ENCODE measurements at regions not wholly inside any gene's neighbourhood (a gene's known extent, or its start where the extent isn't known, plus 50 kb on each side); places are given as distances from the start of the nearest gene placed in this dataset.
"Not testable (repeated sequence)": the region's sequence is repeated elsewhere in the genome, so short reads cannot be mapped to it uniquely, and the experiment has no call there.

DNA sequence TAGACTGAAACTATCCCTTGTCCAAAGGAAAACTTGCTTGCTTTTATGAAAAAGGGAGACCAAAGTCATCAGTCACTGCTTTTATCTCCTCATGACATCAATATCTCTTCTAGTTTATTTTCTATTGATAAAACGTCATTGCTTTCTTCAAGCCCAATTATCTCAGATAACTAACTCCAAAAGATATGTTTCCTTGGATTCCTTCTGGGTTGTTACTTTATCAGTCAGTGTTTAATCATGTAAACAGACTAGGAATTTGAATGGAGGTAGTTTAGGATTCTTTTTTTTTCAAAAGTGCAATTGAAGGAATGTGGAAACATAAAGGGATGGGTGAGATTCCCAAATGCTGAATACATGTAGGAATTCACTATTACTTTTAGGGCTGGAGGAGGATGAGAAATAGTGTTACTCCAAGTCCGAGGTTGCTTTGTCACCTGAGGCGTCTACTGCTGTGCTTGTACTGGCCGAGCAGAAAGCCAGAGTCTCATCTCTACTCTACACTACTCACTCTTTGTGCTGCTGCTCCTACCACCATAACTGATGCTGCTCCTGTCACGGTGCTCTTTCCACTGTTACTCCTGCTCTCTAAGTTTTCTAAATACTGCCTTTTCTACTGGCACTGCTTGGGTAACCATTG lies 1697.1 kb upstream of the NUDT12 start:
- Histone ChIP-seq H3K36me3 (no peaks in the 10 kb centered on the region), H3K9me3 (replicated peaks) (no peaks in the 10 kb centered on the region), H3K27ac (no peak overlapping the region), H3K4me3 (no peak overlapping the region), H3K4me1 (no peaks in the 10 kb centered on the region), H3K27me3 (no peaks in the 10 kb centered on the region)
- DNase-seq: no peak

DNA sequence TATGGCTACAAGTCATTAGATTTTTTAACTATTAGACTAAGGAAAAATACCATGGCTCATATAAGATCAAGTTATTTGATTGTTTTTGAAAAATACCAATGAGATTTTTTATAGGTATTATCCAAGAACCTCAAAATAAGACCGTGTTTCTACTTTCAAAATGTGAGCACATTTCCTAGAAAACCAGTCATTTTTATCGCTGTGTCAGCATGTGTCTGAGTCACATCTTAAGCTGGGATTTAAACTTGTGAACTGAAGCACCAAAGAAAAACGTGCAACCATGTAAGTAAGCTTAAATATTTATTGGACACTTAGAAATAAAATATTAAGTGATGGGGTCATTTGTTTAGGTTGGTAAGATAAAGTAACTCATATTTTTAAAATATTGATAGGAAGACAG lies 1676.0 kb upstream of the NUDT12 start:
- no peaks in the 10 kb centered on the region for H3K36me3 ChIP-seq
- H3K9me3 ChIP-seq (replicated peaks): no peaks in the 10 kb centered on the region
- no peak overlapping the region for H3K27ac ChIP-seq
- no peak for DNase-seq
- no peaks in the 10 kb centered on the region for H3K27me3 ChIP-seq
- no peaks in the 10 kb centered on the region for H3K4me1 ChIP-seq
- H3K4me3 ChIP-seq: no peak overlapping the region

DNA sequence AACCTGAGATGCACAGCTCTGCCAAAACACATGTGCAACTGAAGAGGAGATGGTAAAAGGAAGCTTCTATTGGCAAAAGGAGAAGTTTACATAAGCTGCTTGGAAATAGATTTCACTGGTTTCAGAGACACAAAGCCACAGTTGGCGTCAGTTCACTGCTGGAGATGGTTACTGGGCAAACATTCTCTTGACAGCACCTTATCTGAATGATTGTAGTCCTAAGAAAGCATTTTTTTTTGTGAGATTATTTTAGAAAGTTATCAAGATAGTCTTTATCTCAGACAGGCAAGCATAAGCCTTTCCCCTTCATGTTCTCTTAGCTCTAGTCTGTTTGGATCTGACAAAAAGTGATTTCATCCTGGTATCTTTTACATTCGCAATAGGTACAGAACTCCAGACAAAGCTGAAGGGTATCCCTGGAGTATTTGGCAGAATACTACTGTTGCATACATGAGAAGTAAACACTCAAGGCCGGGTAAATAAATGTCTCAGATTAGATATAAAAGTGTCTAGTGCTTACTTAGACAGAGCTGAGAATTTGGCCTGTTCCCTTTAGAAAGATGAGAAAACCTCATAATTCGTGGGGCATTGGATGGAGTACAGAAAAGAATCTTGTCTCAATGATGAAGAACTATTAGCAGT lies 1668.0 kb upstream of the NUDT12 start:
- Histone ChIP-seq H3K9me3 (replicated peaks) (no peaks in the 10 kb centered on the region), H3K4me1 (no peaks in the 10 kb centered on the region), H3K27me3 (no peaks in the 10 kb centered on the region), H3K27ac (no peak overlapping the region), H3K36me3 (no peaks in the 10 kb centered on the region), H3K4me3 (no peak overlapping the region)
- no peak for DNase-seq

DNA sequence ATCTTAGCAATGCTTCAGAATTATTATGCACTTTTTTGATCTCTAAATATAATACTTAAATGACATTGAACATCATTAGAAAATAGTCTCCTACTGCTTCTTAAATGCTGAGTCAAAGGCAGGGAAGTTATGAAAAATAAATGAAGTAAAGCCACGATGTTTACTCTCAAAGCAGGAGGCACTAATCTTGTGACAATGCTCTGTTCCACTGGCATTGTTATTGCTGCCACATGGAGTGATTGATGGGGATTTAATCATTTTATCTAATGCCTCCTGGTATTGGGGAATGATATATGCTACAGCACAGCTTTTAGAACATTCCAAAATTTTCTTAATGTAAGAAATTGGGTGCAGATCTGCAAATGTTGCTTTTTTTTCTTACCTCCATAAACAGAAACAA lies 1655.4 kb upstream of the NUDT12 start:
- DNase-seq: no peak
- H3K9me3 ChIP-seq (replicated peaks): no peaks in the 10 kb centered on the region

DNA sequence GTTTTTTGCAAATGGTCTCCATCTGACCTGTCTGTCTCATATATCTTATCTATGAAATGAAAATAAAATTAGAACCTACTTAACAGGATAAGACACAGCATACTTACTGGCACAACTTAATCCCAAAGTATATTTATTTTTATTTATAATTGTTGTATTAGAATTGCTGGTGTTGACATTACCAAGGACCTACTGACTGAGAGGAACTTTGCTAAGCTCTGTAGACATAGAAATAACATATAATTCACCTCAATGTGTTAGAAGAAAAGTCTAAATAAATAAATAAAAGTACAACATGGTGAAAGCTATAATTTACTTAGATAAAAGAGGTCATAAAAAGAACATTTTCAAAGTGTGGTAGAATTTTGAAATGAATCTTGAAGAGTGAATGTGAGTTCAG lies 1650.5 kb upstream of the NUDT12 start:
- Histone ChIP-seq H3K36me3 (no peaks in the 10 kb centered on the region), H3K27ac (no peak overlapping the region), H3K27me3 (no peaks in the 10 kb centered on the region), H3K4me3 (no peak overlapping the region), H3K9me3 (replicated peaks) (no peaks in the 10 kb centered on the region), H3K4me1 (no peaks in the 10 kb centered on the region)
- no peak for DNase-seq

More for the DNA sequence above, 1655.4 kb upstream of the NUDT12 start:
- no peak overlapping the region for H3K4me3 ChIP-seq
- no peaks in the 10 kb centered on the region for H3K36me3 ChIP-seq
- H3K4me1 ChIP-seq: no peaks in the 10 kb centered on the region
- no peak overlapping the region for H3K27ac ChIP-seq
- H3K27me3 ChIP-seq: no peaks in the 10 kb centered on the region

DNA sequence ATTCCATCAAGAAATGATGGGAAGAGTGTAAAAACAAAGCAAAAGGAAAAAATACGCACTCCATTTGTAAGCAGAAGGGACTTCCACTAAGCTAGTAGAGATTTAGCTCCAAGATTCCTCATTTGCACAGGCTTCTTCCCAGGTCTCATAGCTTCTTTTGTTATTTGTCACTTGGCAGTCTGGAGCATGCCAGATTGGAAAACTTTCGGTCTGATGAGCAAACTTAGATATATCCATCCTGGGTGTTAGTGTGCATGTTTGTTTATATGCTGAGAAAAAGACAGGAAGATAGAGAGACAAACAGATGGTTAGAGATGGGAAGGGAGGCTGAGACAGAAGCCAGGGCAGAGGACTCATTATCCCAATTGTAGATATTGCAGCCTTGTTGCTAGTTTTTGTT lies 1644.5 kb upstream of the NUDT12 start:
- Histone ChIP-seq H3K4me1 (no peaks in the 10 kb centered on the region), H3K9me3 (replicated peaks) (no peaks in the 10 kb centered on the region; the same call in 1 of the 2 replicates), H3K36me3 (no peaks in the 10 kb centered on the region), H3K27me3 (no peaks in the 10 kb centered on the region; the same call in 1 of the 2 replicates), H3K27ac (no peak overlapping the region), H3K4me3 (no peak overlapping the region)
- DNase-seq: no peak

DNA sequence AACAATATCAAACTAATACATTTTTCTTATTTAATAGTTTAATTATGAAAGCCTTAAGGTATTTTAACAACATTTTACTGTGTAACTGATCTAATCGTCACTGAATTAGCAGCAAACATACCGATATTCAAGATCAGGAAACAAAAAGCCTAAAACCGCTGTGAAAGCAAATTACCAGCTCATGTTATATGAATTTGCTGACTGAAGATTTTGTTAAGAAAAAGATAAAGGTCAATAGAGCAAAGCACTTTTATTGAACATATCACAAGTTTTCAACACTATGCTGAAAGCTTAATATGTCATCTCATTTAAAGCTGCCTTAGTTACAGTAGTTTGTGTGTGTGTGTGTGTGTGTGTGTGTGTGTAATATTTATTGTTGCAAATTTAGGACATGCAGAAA lies 1634.9 kb upstream of the NUDT12 start:
- no peaks in the 10 kb centered on the region for H3K27me3 ChIP-seq
- H3K9me3 ChIP-seq (replicated peaks): no peaks in the 10 kb centered on the region
- H3K27ac ChIP-seq: no peak overlapping the region
- no peaks in the 10 kb centered on the region for H3K4me1 ChIP-seq
- no peak overlapping the region for H3K4me3 ChIP-seq
- H3K36me3 ChIP-seq: no peaks in the 10 kb centered on the region
- no peak for DNase-seq

DNA sequence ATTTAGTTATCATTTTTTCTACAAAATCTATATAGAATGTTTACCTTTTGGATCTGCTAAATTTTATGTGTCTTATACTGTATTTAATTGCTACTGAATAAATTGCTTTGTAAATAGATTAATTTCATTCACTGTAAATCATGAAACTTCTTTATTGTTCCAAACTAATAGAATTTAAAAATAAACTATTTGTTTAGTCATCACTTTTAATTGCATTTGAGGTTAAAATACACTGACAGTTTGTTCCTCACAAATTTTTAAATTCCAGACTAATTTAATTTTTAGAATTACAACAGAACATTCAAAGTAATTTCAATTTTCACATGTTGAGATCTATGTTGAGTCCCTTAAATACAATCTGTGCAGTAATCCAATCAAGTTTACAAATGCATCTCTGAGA lies 1633.2 kb upstream of the NUDT12 start:
- Histone ChIP-seq H3K4me3 (no peak overlapping the region), H3K27me3 (no peaks in the 10 kb centered on the region), H3K27ac (no peak overlapping the region), H3K4me1 (no peaks in the 10 kb centered on the region), H3K36me3 (no peaks in the 10 kb centered on the region), H3K9me3 (replicated peaks) (no peaks in the 10 kb centered on the region)
- no peak for DNase-seq

DNA sequence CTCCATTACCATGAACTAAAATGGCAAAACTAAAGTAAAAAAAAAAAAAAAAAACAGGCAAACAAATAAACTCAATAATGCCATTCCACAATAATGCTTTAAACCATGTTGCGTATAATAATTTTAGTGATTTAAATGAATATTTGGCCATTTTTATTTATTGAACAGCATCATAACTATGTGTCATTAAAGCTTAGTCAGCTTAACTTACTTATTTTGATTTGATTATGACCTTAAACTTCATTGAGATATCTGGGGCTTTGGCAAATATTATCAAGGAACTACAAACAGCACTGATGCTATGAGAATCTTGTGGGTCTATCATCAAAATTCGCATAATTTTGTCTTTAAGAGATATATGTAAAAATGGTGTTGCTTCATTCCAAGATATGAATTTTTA lies 1610.3 kb upstream of the NUDT12 start:
- Histone ChIP-seq H3K9me3 (replicated peaks) (no peaks in the 10 kb centered on the region), H3K36me3 (no peaks in the 10 kb centered on the region), H3K27ac (no peak overlapping the region), H3K4me3 (no peak overlapping the region), H3K4me1 (no peaks in the 10 kb centered on the region), H3K27me3 (no peaks in the 10 kb centered on the region)
- no peak for DNase-seq

DNA sequence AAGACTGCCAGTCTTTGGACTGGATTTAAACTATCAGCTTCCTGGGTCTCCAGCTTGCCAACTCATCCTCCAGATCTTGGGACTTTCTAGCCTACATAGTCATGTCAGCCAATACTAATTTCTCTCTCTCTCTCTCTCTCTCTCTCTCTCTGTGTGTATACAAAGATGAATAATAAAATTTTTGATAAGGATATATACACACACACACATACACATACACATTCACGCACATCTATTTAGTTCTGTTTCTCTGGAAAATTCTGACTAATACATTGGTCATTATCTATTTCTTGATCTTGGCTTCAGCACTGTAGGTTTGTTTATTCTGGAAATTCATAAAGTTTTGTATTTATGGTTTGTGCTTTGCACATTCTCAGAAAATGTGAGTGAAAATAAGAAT lies 1606.2 kb upstream of the NUDT12 start:
- Histone ChIP-seq H3K9me3 (replicated peaks) (no peaks in the 10 kb centered on the region), H3K27me3 (no peaks in the 10 kb centered on the region), H3K4me1 (no peaks in the 10 kb centered on the region), H3K27ac (no peak overlapping the region), H3K4me3 (no peak overlapping the region), H3K36me3 (no peaks in the 10 kb centered on the region)
- no peak for DNase-seq

DNA sequence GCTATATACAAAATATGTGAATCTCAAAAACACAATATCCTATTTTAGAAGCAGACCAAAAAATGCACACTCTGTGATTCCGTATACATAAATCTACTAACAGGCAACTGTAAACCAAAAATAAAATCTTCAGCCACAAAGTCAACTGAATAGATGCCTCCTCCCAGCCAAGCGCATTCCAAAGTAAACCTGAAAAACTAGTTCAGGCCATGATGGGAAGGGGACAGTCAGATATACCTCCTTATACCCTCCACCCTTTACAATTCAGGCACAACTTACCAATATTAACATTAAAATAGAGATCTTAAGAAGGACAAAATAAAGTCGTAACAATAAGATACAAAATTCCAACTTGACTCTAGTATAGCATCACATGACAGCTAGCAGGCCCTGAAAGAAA lies 1604.5 kb upstream of the NUDT12 start:
- no peak overlapping the region for H3K27ac ChIP-seq
- no peaks in the 10 kb centered on the region for H3K4me1 ChIP-seq
- DNase-seq: no peak
- H3K4me3 ChIP-seq: no peak overlapping the region
- no peaks in the 10 kb centered on the region for H3K27me3 ChIP-seq
- H3K36me3 ChIP-seq: no peaks in the 10 kb centered on the region
- no peaks in the 10 kb centered on the region for H3K9me3 ChIP-seq (replicated peaks)

DNA sequence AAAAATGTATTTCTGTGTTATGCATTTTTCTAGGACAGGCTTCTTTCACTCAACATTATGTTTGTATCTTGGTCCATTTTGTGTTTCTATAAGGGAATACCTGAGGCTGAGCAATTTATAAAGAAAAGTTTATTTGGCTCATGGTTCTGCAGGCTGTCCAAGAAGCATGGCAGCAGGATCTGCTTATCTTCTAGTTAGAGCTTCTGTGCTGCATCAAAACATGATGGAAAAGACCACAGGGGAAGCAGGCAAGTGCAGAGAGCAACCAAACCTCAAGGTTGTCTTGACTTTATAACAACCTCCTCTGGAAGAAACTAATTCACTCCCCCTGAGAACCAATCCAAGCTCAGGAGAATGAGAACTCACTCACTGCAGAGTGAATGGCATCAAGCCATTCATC lies 1601.0 kb upstream of the NUDT12 start:
- H3K4me3 ChIP-seq: no peak overlapping the region
- no peaks in the 10 kb centered on the region for H3K36me3 ChIP-seq
- H3K27ac ChIP-seq: no peak overlapping the region
- H3K9me3 ChIP-seq (replicated peaks): no peaks in the 10 kb centered on the region
- H3K4me1 ChIP-seq: no peaks in the 10 kb centered on the region
- DNase-seq: no peak
- no peaks in the 10 kb centered on the region for H3K27me3 ChIP-seq

DNA sequence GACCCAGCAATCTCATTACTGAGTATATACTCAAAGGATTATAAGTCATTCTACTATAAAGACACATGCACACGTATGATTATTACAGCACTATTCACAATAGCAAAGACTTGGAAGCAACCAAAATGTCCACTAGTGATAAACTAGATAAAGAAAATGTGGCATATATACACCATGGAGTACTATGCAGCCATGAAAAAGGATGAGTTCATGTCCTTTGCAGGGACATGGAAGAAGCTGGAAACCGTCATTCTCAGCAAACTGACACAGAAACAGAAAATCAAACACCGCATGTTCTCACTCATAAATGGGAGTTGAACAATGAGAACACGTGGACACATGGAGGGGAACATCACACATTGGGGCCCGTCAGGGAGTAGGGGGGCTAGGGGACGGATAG lies 1600.0 kb upstream of the NUDT12 start:
- not testable (repeated sequence) for H3K4me3 ChIP-seq; H3K9me3 ChIP-seq (replicated peaks); H3K27me3 ChIP-seq; DNase-seq; H3K36me3 ChIP-seq; H3K4me1 ChIP-seq; H3K27ac ChIP-seq

DNA sequence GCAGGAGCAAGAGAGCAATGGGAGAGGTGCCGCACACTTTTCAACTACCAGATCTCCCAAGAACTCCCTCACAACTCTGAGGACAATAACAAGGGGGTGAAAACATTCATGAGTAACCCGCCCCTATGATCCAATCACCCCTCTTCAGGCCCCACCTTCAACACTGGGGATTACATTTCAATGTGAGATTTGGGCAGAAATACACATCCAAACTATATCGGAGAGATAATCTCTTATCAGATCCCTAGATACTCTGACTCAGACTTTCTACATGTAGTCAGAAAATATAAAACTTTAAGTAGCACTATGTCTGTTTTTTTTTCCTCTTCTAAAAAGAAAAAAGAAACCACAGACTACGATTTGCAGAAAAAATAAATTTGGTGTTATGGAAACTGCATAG lies 1595.9 kb upstream of the NUDT12 start:
- Histone ChIP-seq H3K9me3 (replicated peaks) (no peaks in the 10 kb centered on the region), H3K4me1 (no peaks in the 10 kb centered on the region), H3K4me3 (no peak overlapping the region), H3K36me3 (no peaks in the 10 kb centered on the region), H3K27me3 (no peaks in the 10 kb centered on the region), H3K27ac (no peak overlapping the region)
- no peak for DNase-seq

DNA sequence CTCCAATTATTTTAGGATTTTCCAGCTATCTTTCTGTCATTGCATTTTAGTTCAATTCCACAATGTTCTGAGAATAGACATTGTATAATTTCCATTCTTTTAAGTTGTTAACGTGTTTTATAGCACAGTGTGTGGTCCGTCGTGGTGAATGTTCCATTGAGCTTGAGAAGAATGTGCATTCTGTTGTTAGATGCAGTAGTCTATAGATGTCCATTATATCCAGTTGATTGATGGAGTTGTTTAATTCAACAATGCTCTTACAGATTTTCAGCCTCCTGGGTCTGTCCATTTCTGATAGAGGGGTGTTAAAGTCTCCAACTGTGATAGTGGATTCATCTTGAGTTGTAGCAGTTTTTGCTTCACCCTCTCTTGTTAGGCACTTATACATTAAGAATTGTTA lies 1587.7 kb upstream of the NUDT12 start:
- Histone ChIP-seq H3K27me3 (no peaks in the 10 kb centered on the region), H3K9me3 (replicated peaks) (no peaks in the 10 kb centered on the region), H3K4me1 (no peaks in the 10 kb centered on the region), H3K27ac (no peak overlapping the region), H3K4me3 (no peak overlapping the region), H3K36me3 (no peaks in the 10 kb centered on the region)
- DNase-seq: no peak

DNA sequence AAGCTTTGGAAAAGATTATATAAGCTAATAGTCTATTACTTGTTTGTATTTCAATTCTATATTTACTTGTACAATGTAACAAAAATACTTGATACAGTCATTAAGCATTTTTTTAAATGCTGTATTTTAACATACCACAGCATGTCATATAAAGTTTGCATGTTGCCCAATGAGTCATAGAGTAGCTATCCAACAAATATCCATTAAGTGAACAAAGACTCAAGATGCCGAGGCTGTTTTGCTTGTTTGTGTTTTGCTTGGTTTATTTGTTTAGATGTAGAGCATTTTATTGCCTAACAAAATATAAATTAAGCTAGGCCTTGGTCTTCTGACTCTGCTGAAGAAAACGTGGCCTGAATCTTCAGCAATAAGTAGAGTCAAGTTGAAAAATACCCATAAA lies 1584.3 kb upstream of the NUDT12 start:
- H3K4me3 ChIP-seq: no peak overlapping the region
- no peak overlapping the region for H3K27ac ChIP-seq
- H3K27me3 ChIP-seq: no peaks in the 10 kb centered on the region
- DNase-seq: no peak
- H3K36me3 ChIP-seq: no peaks in the 10 kb centered on the region
- H3K4me1 ChIP-seq: no peaks in the 10 kb centered on the region
- no peaks in the 10 kb centered on the region for H3K9me3 ChIP-seq (replicated peaks)

Data from SJCRH30 (cell line).